ENCODE measurements at regions not wholly inside any gene's neighbourhood (a gene's known extent, or its start where the extent isn't known, plus 50 kb on each side); places are given as distances from the start of the nearest gene placed in this dataset.
"Not testable (repeated sequence)": the region's sequence is repeated elsewhere in the genome, so short reads cannot be mapped to it uniquely, and the experiment has no call there.

DNA sequence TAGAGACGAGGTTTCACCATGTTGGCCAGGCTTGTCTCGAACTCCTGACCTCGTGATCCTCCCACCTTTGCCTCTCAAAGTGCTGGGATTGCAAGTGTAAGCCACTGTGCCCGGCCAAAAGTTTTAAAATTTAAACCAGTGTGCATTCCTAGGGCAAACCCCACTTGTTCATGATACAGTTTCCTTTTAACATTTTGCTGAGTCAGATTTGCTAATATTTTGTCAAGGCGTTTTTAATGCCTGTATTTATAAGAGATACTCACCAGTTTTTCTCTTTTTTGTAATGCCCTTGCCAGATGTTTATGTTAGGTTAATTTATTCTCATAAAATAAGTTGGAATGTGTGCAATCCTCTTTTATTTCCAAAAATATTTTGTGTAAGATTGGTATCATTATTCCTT is 927.4 kb downstream of the DNAJB9 start:
- DNase-seq, result no peak

DNA sequence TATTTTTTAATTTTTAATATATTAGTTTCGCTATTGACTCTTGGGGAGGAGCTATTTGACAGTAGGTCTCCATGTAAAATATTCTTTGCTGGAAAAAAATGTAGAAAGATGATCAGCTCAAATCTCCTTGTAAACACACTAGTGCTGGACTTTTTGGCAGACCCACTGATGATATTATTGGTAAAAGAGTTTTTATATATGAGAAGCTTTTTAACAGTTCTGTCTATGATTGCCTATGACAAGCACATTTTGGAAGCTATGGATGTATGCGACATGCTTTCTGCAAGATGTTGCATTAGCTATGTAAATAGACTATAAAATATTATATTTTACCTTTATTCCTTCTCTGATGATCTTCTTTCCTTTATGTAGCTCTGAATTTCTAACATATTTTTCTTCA is 928.5 kb downstream of the DNAJB9 start:
- DNase-seq, result no peak

DNA sequence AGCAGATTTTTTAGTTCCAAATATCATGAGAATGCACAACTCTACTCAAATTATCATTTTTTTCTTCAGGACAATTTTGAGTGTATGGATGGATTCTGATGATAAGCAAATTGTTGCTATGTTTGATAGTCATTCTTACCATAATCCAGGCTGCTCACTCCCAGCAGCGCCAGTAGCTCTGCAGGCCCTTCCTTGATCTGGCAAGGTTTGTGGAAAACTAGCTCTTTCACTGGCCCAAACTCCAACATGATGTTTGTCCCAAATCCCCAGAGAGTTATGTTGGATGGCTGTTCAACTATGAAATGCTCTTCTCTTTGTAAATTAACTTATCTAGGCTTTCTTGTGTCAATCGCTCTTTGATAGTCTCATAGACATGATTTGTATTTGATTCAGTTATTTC is 933.7 kb downstream of the DNAJB9 start:
- DNase-seq, result no peak

DNA sequence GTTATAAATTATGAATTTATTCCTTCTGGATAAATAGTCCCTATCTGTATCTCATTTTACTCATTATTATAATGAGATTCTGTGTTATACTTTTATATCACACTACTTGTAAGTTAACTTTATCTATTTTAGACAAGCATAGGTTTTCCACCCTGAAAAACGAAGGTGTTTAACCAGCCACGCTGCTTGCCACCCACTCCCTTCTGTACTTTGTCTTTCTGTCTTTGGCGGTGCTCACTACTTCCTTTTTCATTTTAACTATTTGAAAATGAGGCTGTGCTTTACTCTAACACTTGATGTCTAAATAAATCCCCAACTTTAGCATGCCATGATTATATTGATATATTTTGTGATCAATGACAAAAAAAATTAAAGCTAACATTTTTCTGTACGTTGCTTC is 952.9 kb downstream of the DNAJB9 start:
- DNase-seq, result no peak

DNA sequence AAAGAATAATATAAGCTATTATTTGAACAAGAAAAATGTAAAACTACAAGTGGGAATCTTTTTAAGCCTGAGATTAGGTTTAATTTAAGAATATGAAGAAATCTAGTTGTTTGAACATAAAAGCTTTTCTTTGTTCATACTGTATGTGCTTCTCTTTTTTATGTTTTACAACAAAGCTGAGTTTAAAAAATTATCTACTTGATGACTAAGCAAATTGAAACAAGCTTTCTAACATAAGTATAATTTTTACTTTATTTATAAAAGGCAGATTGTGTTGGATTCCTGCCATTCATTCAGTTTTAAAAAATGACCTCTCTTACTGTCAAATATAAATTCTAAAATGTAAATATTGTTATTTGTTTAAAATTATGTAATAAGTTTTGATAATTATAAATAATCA is 958.2 kb downstream of the DNAJB9 start:
- DNase-seq, result no peak

DNA sequence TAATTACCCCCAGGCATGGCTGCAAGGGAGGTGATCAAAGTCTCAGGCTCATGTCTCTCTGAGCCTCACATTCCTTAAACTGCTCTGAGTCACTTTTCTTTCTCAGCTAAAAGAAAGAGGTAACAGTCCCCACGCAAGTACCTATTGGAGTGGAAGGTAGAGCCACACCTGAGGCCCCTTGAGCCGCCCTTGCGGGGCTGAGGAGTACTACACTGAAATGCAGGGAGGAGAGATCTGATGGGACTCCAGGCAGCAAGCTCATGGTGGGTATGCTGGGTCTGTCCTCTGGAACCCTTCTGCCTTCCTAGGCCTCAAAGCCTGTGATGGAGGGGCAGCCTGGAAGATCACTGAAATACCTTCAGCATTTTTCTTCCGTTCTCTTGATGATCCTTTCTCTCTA is 960.0 kb downstream of the DNAJB9 start:
- no peak for DNase-seq

DNA sequence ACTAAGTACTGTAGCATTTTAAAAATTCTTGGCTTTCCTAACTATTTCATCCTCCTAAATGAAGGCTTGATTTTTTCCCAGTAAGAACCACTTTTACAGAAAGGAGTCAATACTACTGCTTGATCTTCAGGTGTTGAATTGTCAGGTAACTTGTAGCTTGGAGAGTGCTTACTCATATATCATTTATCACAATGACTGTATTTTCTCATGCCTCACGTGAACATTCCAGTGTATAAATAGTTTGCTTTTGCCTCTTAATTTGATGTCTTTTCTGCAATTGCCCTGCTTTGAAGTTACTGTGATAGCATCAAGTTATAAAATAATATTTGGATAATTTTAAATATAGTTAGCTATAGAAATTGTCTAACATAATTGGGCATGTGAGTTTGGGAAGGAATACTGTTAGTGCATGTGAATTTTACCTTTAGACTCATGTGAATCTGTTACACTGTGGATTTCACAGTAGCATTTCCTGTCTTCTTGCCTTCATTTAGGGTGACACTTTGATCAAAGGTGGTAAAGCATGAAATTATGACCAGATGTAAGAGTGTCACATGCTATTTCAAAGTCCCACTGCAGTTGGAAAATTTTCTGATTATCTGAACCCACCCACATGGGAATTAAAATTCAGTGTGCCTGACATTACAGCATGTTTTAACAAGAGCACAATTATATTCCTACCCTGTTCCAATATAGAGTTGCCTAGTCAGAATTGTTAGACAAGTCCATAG is 962.8 kb downstream of the DNAJB9 start:
- no peak for DNase-seq

DNA sequence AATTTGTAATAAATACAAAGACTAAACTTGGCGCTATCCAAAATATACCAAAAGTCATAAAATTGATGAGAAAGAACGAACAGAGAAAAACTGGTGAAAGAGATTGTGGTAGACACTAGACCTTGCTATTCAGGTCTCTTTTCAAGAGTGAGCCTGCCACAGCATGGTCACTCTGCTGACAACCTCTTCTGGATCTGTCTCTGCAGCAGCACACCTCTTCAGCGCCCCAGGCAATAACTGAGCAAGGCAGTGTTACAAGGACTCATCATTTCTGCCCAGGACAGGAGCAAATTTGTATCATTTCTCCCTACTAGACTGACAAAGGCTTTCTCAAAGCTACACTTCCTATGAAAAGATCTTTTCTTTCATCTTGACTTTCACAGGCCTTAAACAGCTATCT is 976.0 kb downstream of the DNAJB9 start:
- DNase-seq, result no peak

DNA sequence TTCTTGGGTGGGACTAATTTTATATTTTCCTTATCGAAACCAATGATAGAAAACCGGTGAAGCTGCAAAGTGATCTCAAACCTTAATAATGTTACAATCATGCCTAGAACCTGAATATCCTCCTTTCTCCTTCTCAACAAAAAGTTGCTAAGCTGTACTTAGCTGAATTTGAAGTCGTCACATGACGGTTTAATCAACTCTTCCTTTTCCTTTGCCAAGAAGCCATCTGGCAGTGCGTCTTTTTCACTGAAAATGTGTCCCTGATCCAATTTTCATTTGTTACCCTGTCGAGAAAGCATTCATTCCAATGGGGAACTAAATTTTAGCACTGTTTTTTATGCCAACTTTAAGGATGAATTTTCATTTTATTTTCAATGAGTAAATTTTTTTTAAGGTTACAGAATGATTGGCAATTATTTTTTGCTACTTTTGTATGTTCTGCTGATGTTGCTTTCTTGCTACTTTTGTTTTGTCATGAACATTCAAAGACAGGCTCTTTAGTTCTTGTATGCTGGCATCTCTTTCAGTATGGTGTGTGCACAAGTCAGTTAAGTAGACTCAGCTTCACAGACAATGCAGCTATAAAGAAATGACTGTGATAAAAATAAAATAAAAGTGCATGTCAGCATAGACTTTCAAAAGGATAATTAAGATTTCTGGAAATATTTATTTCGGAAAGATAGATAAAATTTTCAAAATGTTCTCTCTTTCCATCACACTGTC is 980.0 kb downstream of the DNAJB9 start:
- DNase-seq, result no peak

DNA sequence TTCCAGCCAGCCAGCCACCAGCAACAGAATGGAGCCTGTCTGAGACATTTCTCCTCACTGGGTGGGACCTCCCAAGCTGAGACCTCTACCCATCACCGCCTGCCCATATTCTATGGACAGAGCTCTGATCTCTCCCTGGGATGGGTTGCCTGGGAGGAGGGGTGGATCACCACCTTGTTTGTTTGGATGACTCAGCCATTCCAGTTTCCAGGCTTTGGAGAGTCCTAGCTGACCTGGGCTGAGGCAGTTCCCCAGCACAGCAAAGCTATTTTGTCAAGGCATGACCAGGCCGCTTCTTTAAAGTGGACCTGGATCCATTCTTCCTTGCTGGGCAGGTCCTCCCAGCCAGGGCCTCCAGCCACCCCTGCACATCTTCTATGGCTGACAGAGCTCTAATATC is 982.3 kb downstream of the DNAJB9 start:
- no peak for DNase-seq

DNA sequence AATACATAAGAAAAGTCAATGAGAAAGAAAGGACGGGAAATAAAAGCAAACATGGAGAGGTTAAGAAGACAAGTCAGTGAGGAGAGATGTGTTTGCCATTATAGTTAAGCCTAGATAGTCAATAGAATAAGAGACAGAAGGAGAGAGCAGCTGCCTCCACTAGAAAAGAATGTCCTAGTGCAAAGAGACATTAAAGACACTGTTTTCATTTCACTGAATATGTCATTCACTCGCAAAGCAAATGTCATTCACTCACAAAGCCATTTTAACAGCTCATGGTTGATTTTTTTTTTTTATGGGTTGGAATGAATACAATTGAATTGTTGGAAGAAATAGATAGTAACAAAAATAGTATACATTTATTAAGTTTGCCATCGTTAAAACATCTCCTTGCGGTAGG is 1007.6 kb downstream of the DNAJB9 start:
- no peak for DNase-seq

DNA sequence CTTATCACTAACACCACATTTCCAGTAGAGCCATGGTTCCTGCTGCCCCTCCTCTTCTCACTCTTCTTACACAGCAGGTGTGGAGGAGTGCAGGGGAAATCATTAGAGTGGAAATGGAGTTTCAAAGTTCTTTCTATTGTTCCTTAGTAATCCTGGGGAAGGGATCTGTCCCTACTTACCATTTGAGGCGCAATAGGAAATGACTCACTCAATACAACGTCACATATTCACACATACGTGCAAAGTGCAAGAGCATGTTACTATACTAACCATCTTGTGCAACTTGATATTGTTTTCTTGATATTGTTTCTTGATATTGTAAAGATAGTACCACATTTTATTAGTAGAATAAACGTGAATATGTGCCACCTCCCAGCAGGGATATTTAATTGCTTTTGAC is 1010.2 kb downstream of the DNAJB9 start:
- DNase-seq, result no peak

DNA sequence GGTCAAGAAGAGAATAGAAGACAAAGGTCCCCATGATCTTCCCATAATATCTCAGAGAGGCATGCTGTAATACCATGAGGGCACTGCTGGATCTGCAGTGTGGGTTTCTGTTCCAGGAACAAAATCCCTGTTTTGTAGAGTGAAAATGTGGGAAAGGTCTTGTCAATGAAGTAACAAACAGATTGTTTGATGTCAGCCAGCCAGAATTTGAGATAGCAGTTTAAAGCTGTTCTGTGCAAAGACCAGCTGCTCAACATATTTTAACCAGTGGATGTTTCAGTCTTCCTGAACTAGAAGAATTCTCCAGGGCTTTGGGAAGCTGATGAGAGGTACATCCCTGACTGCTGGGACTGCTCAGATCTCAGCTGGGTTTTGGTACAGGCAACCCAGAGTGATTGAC is 1012.5 kb downstream of the DNAJB9 start:
- DNase-seq, result no peak

DNA sequence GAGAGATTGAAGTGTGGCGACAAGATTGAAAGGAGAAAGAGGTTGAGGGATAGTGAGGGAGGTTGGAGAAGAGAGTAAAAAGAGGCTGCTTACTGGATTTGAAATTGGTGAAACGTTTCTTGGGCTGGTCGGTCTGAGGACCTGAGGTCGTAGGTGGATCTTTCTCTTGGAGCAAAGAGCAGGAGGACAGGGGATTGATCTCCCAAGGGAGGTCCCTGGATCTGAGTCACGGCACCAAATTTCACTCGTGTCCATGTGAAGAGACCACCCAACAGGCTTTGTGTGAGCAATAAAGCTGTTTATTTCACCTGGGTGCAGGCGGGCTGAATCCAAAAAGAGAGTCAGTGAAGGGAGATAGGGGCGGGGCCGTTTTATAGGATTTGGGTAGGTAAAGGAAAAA is 1027.3 kb downstream of the DNAJB9 start:
- not testable (repeated sequence) for DNase-seq

DNA sequence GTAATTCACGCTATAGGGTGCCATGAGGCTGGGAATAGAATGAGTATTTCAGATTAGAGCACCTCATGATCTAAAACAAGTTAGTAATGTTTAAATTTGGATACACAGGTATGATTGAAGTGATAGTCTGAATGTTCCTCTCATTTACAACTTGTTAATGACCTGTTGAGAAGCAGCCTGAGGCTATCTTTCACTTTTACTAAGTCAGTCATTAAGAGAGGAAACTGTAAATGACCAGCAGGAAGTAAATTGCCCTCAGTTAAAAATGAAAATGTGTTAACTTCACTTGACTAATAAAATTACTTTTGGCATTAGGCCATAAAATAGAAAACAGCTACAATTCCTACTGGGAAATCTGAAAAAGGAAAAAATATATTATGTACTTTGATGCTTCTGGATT is 1042.0 kb downstream of the DNAJB9 start:
- DNase-seq, result no peak

DNA sequence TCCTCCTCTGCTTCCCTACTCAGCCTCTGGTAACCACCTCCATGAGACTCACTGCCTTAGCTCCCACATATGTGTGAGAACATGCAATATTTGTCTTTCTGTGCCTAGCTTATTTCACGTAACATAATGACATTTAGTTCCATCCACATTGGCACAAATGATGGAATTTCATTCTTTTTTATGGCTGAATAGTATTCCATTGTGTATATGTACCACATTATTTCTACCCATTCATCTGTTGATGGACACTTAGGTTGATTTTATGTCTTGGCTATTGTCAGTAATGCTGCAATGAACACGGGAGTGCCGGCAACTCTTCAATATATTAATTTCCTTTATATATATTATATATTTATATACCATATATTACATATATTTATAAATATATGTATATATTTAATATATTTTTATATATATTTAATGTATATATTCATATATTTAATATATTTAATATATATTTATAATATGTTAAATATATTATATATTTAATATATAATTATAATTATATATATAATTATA is 1046.9 kb downstream of the DNAJB9 start:
- DNase-seq, result no peak

DNA sequence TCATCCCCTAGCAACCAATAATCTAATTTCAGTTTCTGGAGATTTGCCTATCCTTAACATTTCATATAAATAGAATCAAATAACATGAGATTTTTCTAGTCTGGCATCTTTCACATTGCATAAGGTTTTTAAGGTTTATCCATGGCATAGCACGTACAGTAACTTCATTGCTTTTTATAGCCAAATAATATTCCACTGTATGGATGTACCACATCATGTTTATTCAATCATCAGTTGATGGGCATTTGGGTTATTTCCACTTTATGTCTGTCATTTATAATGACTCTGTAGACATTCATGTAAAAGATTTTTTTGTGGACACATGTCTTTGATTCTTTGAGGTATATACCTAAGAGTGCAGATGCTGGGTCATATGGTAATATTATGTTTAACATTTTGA is 1052.6 kb downstream of the DNAJB9 start:
- no peak for DNase-seq

DNA sequence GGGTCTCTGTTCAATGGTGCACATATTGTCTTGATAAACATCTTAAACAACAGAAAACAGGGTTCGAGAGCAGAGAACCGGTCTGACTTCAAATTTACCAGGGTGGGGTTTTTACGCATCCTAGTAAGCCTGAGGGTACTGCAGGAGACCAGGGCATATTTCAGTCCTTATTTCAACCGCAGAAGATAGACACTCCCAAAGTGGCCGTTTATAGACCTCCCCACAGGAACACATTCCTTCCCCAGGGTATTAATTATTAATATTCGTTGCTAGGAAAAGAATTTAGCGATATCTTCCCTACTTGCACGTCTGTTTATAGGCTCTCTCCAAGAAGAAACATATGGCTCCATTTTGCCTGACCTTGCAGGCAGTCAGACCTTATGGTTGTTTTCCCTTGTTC is 1063.2 kb downstream of the DNAJB9 start:
- not testable (repeated sequence) for DNase-seq

DNA sequence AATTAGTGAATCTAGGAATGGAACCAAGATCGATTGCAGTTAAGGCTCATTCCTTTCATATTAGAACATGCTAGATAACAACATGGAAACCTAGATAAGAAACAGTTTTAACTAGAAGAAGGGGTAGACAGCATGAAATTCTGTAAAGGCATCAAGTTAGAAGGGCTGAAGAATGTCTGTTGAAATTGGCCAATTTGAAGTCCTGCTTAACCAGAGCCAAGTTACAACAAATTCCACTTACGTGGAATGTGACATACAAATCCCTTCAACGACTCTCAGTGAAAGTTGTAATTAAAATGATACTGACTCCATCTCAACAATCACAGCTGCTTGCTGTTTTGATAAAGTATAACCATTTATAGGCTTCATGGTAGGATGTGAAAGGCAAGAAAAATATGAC is 1065.7 kb downstream of the DNAJB9 start:
- no peak for DNase-seq

DNA sequence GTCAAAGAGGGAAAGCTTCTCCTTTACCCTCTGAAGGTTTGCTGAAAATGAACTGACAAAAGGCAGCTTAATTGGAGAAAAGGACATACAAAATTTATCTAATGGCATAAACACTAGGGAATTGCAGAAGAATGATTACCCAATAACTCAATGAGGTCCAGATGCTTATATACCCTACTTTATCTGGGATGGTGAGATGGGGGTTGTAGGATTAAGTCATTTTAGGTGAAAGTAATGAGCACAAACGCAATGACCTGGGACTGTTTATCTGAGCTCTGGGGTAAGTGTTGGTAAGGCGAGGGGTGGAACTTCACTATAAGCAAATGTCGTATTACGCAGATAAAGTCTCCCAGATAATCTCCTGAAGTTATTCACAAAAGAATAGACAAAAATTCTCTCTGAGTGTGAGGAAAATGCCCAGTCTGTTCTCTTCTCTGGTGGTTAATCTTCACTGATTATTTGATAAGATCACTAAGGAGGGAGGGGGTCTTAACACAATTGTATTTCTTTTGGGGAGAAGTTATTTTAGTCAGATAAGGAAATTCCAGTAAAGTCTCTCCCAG is 1067.8 kb downstream of the DNAJB9 start:
- no peak for DNase-seq

DNA sequence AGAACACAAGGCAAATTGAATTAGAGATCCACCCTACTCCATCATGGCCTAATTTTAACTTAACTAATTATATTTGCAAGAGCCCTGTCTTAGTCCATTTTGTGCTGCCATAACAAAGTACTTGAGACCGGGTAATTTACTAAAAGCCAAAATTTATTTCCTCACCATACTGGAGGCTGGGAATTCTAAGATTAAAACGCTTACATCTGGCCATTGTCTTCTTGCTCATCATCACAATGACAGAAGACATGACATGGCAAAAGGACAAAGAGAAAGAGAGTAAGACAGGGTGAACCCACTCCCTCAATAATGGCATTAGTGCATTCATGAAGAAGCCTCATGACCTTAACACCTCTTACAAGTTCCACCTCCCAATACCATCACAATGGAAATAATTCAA is 1068.6 kb downstream of the DNAJB9 start:
- no peak for DNase-seq

DNA sequence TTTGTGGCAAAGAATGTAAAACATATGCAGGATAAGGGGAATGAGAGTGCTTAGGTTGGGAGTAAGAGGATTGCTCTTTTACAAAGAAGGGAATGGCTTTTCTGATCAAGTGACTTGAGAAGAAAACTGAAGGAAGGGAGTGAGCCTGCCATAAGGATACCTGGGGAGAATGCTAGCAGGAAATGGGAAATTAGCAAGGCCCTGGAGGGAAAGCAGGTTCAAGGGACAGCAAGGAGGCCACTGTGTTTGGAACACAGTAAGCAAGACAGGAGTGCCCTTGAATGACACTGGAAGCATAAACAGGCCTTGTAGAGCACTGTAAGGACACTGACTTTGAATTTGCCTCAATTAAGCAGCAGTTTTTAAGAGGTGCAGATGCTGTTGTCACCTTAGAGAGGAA is 1069.9 kb downstream of the DNAJB9 start:
- no peak for DNase-seq

DNA sequence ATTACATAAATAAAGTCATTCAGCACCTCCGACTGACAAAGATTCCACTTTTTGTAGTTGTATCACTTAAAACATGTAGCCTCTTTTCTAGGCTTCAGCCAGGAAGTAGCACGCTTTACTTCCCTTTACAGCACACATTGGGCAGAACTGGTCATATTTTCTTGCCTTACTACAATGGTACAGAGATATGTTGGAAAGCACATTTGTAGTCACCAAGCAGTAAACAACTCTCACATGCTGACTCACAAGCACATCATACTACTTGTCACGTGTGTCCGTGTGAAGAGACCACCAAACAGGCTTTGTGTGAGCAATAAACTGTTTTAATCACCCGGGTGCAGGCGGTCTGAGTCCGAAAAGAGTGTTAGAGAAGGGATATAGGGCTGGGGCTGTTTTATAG is 1071.8 kb downstream of the DNAJB9 start:
- DNase-seq, result no peak

DNA sequence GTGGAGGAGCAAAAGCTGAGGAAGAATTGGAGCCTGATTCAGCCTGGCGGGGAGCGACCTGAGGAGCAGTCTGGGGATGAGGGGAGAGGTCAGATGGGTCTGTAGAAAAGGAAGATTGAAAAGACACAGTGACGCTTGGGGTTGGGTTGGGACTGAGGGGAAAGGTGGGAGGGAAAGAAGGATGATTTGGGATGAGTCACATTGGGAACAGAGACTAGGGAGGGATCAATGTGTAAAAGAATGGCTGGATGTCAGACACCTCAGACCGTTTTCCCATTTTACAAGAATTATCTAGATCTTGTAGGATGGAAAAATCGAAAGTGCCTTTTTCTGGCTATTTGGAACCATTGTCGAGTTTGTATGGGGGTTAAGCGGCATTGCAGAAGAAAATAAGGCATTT is 1076.5 kb downstream of the DNAJB9 start:
- DNase-seq, result no peak

All from right hindlimb (tissue), 1 donor.